Right lobe of liver (tissue), 6 donors: ENCODE measurements at regions not wholly inside any gene's neighbourhood (a gene's known extent, or its start where the extent isn't known, plus 50 kb on each side); places are given as distances from the start of the nearest gene placed in this dataset.

ENCODE experiments used
- ATAC-seq, 4 donors: fragments of 200-7000 bp; cut with Tn5 transposase; one replicate each; pipeline ENCODE4 v1.9.1; 2020; ENCODE audit warnings: mild to moderate bottlenecking in 4 of 4, moderate library complexity in 4 of 4
- DNase-seq, 3 donors: peaks; one replicate each; pipeline ENCODE4 v3.0.0-alpha.2; 2020
- H3K27ac ChIP-seq, 3 donors: fragments of 200-600 bp; one replicate each; pipeline ENCODE4 v1.8.0; 2022
- H3K27me3 ChIP-seq, 2 donors: fragments of 200-600 bp; one replicate each; pipeline ENCODE4 v1.8.0; 2022
- H3K36me3 ChIP-seq, 4 donors: fragments of 200-600 bp; sonication (generic) in 1 of 4; one replicate each; pipeline versions ENCODE4 v1.5.1 to v1.8.0; 2017 to 2022; ENCODE audit warnings: control low read depth in 1 of 4
- H3K4me1 ChIP-seq, 4 donors: fragments of 200-600 bp; sonication (generic) in 1 of 4; one replicate each; pipeline versions ENCODE4 v1.5.1 to v1.8.0; 2017 to 2022; ENCODE audit warnings: control low read depth in 1 of 4
- H3K4me3 ChIP-seq, 3 donors: fragments of 200-600 bp; one replicate each; pipeline ENCODE4 v1.8.0; 2022
- H3K9me3 ChIP-seq, 4 donors: fragments of 200-600 bp; sonication (generic) in 1 of 4; one replicate each; pipeline versions ENCODE4 v1.5.1 to v1.8.0; 2017 to 2022; ENCODE audit warnings: control low read depth in 1 of 4
- CTCF ChIP-seq, 4 donors: fragments of 200-600 bp in 3 of 4; fragments of 450-650 bp in 1 of 4; IDR thresholded peaks; one replicate each; pipeline versions ENCODE4 v1.5.1 to v1.8.0; 2016 to 2022; ENCODE audit warnings: antibody characterized with exemption in 4 of 4, mild to moderate bottlenecking in 2 of 4
- POLR2A ChIP-seq: fragments of 450-650 bp; IDR thresholded peaks from one replicate; pipeline ENCODE4 v1.6.1; 2017; ENCODE audit warnings: antibody characterized with exemption, mild to moderate bottlenecking
- WGBS: methylation state at CpG from one replicate; pipeline ENCODE4 v1.1.6; 2018; ENCODE audit warnings: low coverage, low lambda C conversion rate; ENCODE audit not compliant: insufficient coverage; ENCODE audit errors: missing lambda C conversion rate; 5-methylcytosine and 5-hydroxymethylcytosine counted together
- intact Hi-C, 2 donors: fragments of 100-400 bp; cut with DNase I; formaldehyde crosslinking; loops; one replicate each; pipeline versions ENCODE4 v1.11.2 to v1.14.1; 2022
- donor health status: DM: no; HTN: yes; CAD: no.
- donor health status: DM: no; HTN: no; CAD: no.
- donor health status: DM: no; HTN: no; CAD: no.
- donor health status: DM: no; HTN: yes; CAD: no.
- donor health status: DM: no; HTN: yes; CAD: no.

GRCh38 chr18:73895701-73896100, 251.9 kb downstream of the FBXO15 start:
- intact Hi-C loops = no loop called here
- ATAC-seq (peak in 3 of 4 donors; percentile 21 to 52 (median 39)), DNase-seq (no peak)
- no peaks in the 10 kb centered on the region for H3K9me3 ChIP-seq
- 26% methylated on average over 4 of the region's 4 CpGs for WGBS
- TF ChIP-seq POLR2A (no peak), CTCF (IDR thresholded peaks at IDR 0.05) (no peak)
- H3K36me3 ChIP-seq = no peaks in the 10 kb centered on the region
- H3K27me3 ChIP-seq = no peaks in the 10 kb centered on the region
- H3K27ac ChIP-seq = no peak overlapping the region
- H3K4me1 ChIP-seq = no peaks in the 10 kb centered on the region
- H3K4me3 ChIP-seq = no peak overlapping the region

GRCh38 chr18:73893880-73894279, 253.8 kb downstream of the FBXO15 start:
- intact Hi-C loops = no loop called here
- WGBS = 53% methylated on average over 3 of the region's 3 CpGs
- no peak for ATAC-seq

GRCh38 chr18:73891572-73892421, 255.8 kb downstream of the FBXO15 start:
- H3K27ac ChIP-seq = no peak overlapping the region
- H3K36me3 ChIP-seq = no peaks in the 10 kb centered on the region
- intact Hi-C loops = no loop called here
- no peaks in the 10 kb centered on the region for H3K27me3 ChIP-seq
- ATAC-seq (no peak), DNase-seq (no peak)
- 25% methylated on average over 11 of the region's 20 CpGs for WGBS
- H3K9me3 ChIP-seq = no peaks in the 10 kb centered on the region
- H3K4me3 ChIP-seq = no peak overlapping the region
- TF ChIP-seq POLR2A = no peak
- TF ChIP-seq CTCF (IDR thresholded peaks at IDR 0.05) = no peak
- H3K4me1 ChIP-seq = no peaks in the 10 kb centered on the region

More at GRCh38 chr18:73893880-73894279, 253.8 kb downstream of the FBXO15 start:
- Histone ChIP-seq H3K36me3 (no peaks in the 10 kb centered on the region), H3K4me1 (no peaks in the 10 kb centered on the region), H3K27me3 (no peaks in the 10 kb centered on the region), H3K27ac (no peak overlapping the region), H3K9me3 (no peaks in the 10 kb centered on the region), H3K4me3 (no peak overlapping the region)
- no peak for TF ChIP-seq CTCF (IDR thresholded peaks at IDR 0.05)
- no peak for TF ChIP-seq POLR2A
- no peak for DNase-seq

- TF ChIP-seq POLR2A (no peak), CTCF (IDR thresholded peaks at IDR 0.05) (no peak)
- no peak for DNase-seq
- Histone ChIP-seq H3K9me3 (no peaks in the 10 kb centered on the region), H3K36me3 (no peaks in the 10 kb centered on the region), H3K27ac (no peak overlapping the region), H3K4me3 (no peak overlapping the region), H3K4me1 (no peaks in the 10 kb centered on the region), H3K27me3 (no peaks in the 10 kb centered on the region)
- no peak for ATAC-seq
- 71% methylated on average over 2 of the region's 6 CpGs for WGBS
- intact Hi-C loops = no loop called here
Measured at GRCh38 chr18:73888565-73888964, 259.1 kb downstream of the FBXO15 start.
